ENCODE measurements at regions not wholly inside any gene's neighbourhood (a gene's known extent, or its start where the extent isn't known, plus 50 kb on each side); places are given as distances from the start of the nearest gene placed in this dataset.

DNA sequence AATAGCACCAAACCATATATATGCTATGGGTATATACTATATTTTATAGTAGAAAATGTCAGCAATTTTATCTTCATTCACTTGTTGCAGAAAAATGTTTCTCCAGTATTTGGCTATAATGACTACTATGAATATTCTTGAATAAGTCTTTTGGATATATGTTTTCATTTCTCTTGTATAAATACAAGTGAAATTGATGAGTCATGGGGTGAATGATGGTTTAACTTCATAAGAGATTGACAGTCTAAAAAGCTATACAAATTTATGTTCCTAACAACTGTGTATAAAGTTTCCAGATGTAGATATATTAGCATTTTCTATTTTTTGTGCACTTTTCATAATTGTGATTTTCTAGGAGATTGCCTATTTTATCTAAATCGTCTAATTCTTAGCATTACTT, 714.8 kb downstream of the TRHDE start:
- no peak for TF ChIP-seq EZH2phosphoT487 (IDR thresholded peaks at IDR 0.05; ENCODE audit: borderline replicate concordance, low read length)
- TF ChIP-seq, protein P1, sequence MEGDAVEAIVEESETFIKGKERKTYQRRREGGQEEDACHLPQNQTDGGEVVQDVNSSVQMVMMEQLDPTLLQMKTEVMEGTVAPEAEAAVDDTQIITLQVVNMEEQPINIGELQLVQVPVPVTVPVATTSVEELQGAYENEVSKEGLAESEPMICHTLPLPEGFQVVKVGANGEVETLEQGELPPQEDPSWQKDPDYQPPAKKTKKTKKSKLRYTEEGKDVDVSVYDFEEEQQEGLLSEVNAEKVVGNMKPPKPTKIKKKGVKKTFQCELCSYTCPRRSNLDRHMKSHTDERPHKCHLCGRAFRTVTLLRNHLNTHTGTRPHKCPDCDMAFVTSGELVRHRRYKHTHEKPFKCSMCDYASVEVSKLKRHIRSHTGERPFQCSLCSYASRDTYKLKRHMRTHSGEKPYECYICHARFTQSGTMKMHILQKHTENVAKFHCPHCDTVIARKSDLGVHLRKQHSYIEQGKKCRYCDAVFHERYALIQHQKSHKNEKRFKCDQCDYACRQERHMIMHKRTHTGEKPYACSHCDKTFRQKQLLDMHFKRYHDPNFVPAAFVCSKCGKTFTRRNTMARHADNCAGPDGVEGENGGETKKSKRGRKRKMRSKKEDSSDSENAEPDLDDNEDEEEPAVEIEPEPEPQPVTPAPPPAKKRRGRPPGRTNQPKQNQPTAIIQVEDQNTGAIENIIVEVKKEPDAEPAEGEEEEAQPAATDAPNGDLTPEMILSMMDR (IDR thresholded peaks at IDR 0.05; ENCODE audit: low read depth, low read length, poor library complexity, severe bottlenecking) = no peak

Data from DOHH2 (cell line).